HEK293 (cell line): ENCODE measurements at regions not wholly inside any gene's neighbourhood (a gene's known extent, or its start where the extent isn't known, plus 50 kb on each side); places are given as distances from the start of the nearest gene placed in this dataset.

ENCODE experiments used
- KLF1 ChIP-seq: fragments of 450-650 bp; formaldehyde crosslinking; IDR thresholded peaks from 2 replicates; pipeline ENCODE4 v1.5.1; 2016; ENCODE audit warnings: missing biosample characterization, missing genetic modification characterization
- KLF17 ChIP-seq: fragments of 450-650 bp; formaldehyde crosslinking; IDR thresholded peaks from 2 replicates; pipeline ENCODE4 v1.5.1; 2016; ENCODE audit warnings: missing biosample characterization, missing genetic modification characterization
- MYNN ChIP-seq: fragments of 450-650 bp; formaldehyde crosslinking; IDR thresholded peaks from 2 replicates; pipeline ENCODE4 v1.5.1; 2016; ENCODE audit warnings: missing biosample characterization, missing genetic modification characterization, borderline replicate concordance
- PATZ1 ChIP-seq: fragments of 450-650 bp; formaldehyde crosslinking; IDR thresholded peaks from 2 replicates; pipeline ENCODE4 v1.5.1; 2016; ENCODE audit warnings: missing biosample characterization, missing genetic modification characterization
- PRDM10 ChIP-seq: fragments of 450-650 bp; formaldehyde crosslinking; IDR thresholded peaks from 2 replicates; pipeline ENCODE4 v1.5.1; 2016; ENCODE audit warnings: missing biosample characterization, missing genetic modification characterization
- SETDB1 ChIP-seq: IDR thresholded peaks from one replicate; pipeline ENCODE4 v1.6.1; 2017; ENCODE audit warnings: mild to moderate bottlenecking, low read length, moderate library complexity, mixed read lengths; ENCODE audit not compliant: insufficient read length
- TRIM28 ChIP-seq: IDR thresholded peaks from 2 replicates; pipeline ENCODE4 v1.6.1; 2011; ENCODE audit warnings: low read length, control low read depth, borderline replicate concordance
- YY2 ChIP-seq: fragments of 450-650 bp; formaldehyde crosslinking; IDR thresholded peaks from 2 replicates; pipeline ENCODE4 v1.5.1; 2016; ENCODE audit warnings: missing biosample characterization, missing genetic modification characterization
- ZBTB17 ChIP-seq: fragments of 450-650 bp; formaldehyde crosslinking; IDR thresholded peaks from 2 replicates; pipeline ENCODE4 v1.5.1; 2016; ENCODE audit warnings: missing biosample characterization, missing genetic modification characterization
- ZBTB21 ChIP-seq: fragments of 450-650 bp; formaldehyde crosslinking; IDR thresholded peaks from 2 replicates; pipeline ENCODE4 v1.5.1; 2017; ENCODE audit warnings: missing biosample characterization, missing genetic modification characterization
- ZEB2 ChIP-seq: fragments of 450-650 bp; formaldehyde crosslinking; IDR thresholded peaks from 2 replicates; pipeline ENCODE4 v1.5.1; 2016; ENCODE audit warnings: missing biosample characterization, missing genetic modification characterization
- ZFP69B ChIP-seq: fragments of 450-650 bp; formaldehyde crosslinking; IDR thresholded peaks from 2 replicates; pipeline ENCODE4 v1.5.1; 2016; ENCODE audit warnings: missing biosample characterization, missing genetic modification characterization
- ZNF133 ChIP-seq: fragments of 450-650 bp; formaldehyde crosslinking; IDR thresholded peaks from 2 replicates; pipeline ENCODE4 v1.5.1; 2016; ENCODE audit warnings: missing biosample characterization, missing genetic modification characterization
- ZNF146 ChIP-seq: fragments of 450-650 bp; formaldehyde crosslinking; IDR thresholded peaks from 2 replicates; pipeline ENCODE4 v1.5.1; 2016; ENCODE audit warnings: missing biosample characterization, missing genetic modification characterization
- ZNF18 ChIP-seq: fragments of 450-650 bp; formaldehyde crosslinking; IDR thresholded peaks from 2 replicates; pipeline ENCODE4 v1.5.1; 2016; ENCODE audit warnings: missing biosample characterization, missing genetic modification characterization
- ZNF211 ChIP-seq: fragments of 450-650 bp; formaldehyde crosslinking; IDR thresholded peaks from 2 replicates; pipeline ENCODE4 v1.5.1; 2016; ENCODE audit warnings: low read depth, missing biosample characterization, missing genetic modification characterization
- ZNF292 ChIP-seq: fragments of 450-650 bp; formaldehyde crosslinking; IDR thresholded peaks from 2 replicates; pipeline ENCODE4 v1.5.1; 2016; ENCODE audit warnings: low read depth, missing biosample characterization, missing genetic modification characterization, borderline replicate concordance
- ZNF302 ChIP-seq: fragments of 450-650 bp; formaldehyde crosslinking; IDR thresholded peaks from 2 replicates; pipeline ENCODE4 v1.5.1; 2016; ENCODE audit warnings: missing biosample characterization, missing genetic modification characterization, low read depth
- ZNF324 ChIP-seq: fragments of 450-650 bp; formaldehyde crosslinking; IDR thresholded peaks from 2 replicates; pipeline ENCODE4 v1.5.1; 2016; ENCODE audit warnings: missing biosample characterization, missing genetic modification characterization
- ZNF341 ChIP-seq: fragments of 450-650 bp; formaldehyde crosslinking; IDR thresholded peaks from 2 replicates; pipeline ENCODE4; 2016; ENCODE audit warnings: low read depth, missing biosample characterization, missing genetic modification characterization
- ZNF394 ChIP-seq: fragments of 450-650 bp; formaldehyde crosslinking; IDR thresholded peaks from 2 replicates; pipeline ENCODE4 v1.5.1; 2016; ENCODE audit warnings: missing biosample characterization, missing genetic modification characterization, mild to moderate bottlenecking, moderate library complexity, borderline replicate concordance
- ZNF404 ChIP-seq: fragments of 450-650 bp; formaldehyde crosslinking; IDR thresholded peaks from 2 replicates; pipeline ENCODE4 v1.5.1; 2017; ENCODE audit warnings: missing biosample characterization, missing genetic modification characterization
- ZNF48 ChIP-seq: fragments of 450-650 bp; formaldehyde crosslinking; IDR thresholded peaks from 2 replicates; pipeline ENCODE4 v1.5.1; 2016; ENCODE audit warnings: missing biosample characterization, missing genetic modification characterization
- ZNF555 ChIP-seq: fragments of 450-650 bp; formaldehyde crosslinking; conservative IDR thresholded peaks from 2 replicates; pipeline ENCODE4 v1.5.1; 2017; ENCODE audit warnings: missing biosample characterization, mild to moderate bottlenecking, missing genetic modification characterization, inconsistent platforms
- ZNF558 ChIP-seq: fragments of 450-650 bp; formaldehyde crosslinking; IDR thresholded peaks from 2 replicates; pipeline ENCODE4 v1.5.1; 2016; ENCODE audit warnings: missing biosample characterization, missing genetic modification characterization
- ZNF561 ChIP-seq: fragments of 450-650 bp; IDR thresholded peaks from 2 replicates; pipeline ENCODE4 v1.5.1; 2018; ENCODE audit warnings: missing biosample characterization, missing genetic modification characterization, borderline replicate concordance
- ZNF571 ChIP-seq: fragments of 450-650 bp; formaldehyde crosslinking; IDR thresholded peaks from 2 replicates; pipeline ENCODE4 v1.5.0; 2017; ENCODE audit warnings: missing biosample characterization, missing genetic modification characterization
- ZNF585B ChIP-seq: fragments of 450-650 bp; formaldehyde crosslinking; IDR thresholded peaks from 2 replicates; pipeline ENCODE4 v1.5.1; 2016; ENCODE audit warnings: missing biosample characterization, missing genetic modification characterization
- ZNF670 ChIP-seq: fragments of 450-650 bp; formaldehyde crosslinking; IDR thresholded peaks from 2 replicates; pipeline ENCODE4 v1.5.1; 2016; ENCODE audit warnings: missing biosample characterization, missing genetic modification characterization, low read depth
- ZNF76 ChIP-seq: fragments of 450-650 bp; formaldehyde crosslinking; IDR thresholded peaks from 2 replicates; pipeline ENCODE4; 2016; ENCODE audit warnings: low read depth, missing biosample characterization, missing genetic modification characterization, borderline replicate concordance
- TF ChIP-seq, protein P1 (sequence below): fragments of 450-650 bp; formaldehyde crosslinking; IDR thresholded peaks from 2 replicates; pipeline ENCODE4 v1.5.1; 2016; ENCODE audit warnings: missing biosample characterization, missing genetic modification characterization

DNA sequence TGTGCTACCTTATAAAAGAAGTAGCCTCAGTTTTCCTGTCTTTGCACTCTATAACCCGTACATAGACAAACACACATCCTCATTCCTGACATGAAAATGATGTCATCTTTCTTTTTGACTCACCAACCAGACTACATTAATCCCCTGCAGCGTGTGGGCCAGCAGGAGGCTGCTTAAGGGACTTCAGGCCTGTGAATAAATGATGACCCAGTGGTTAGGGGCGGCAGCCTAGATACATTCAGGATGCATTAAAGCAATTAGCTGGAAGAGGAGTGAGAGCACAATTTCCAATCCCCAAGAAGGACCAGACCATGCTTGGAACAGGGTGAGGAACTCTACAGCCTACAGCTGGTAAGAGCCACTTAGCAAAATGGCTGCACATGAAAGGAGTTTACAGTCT, 57.3 kb upstream of the KLF7 start (continued):
- peak; percentile 64; the same call in 1 of the 2 replicates for TF ChIP-seq ZNF558
- TF ChIP-seq, protein P1, sequence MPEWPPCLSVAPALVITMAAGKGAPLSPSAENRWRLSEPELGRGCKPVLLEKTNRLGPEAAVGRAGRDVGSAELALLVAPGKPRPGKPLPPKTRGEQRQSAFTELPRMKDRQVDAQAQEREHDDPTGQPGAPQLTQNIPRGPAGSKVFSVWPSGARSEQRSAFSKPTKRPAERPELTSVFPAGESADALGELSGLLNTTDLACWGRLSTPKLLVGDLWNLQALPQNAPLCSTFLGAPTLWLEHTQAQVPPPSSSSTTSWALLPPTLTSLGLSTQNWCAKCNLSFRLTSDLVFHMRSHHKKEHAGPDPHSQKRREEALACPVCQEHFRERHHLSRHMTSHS (tag by site-specific recombination) = no peak
- TF ChIP-seq ZBTB21 (tag by site-specific recombination) = peak; percentile 73
- no peak for TF ChIP-seq ZNF571
- TF ChIP-seq ZNF341 (tag by site-specific recombination) = no peak
- TF ChIP-seq KLF17 = no peak
- no peak for TF ChIP-seq ZNF670 (tag by site-specific recombination)
- no peak for TF ChIP-seq YY2
- 0 out of 2 replicates have a peak, but pooled peaks have one; percentile 32 for TF ChIP-seq ZEB2
- TF ChIP-seq ZNF324 (tag by site-specific recombination) = no peak
- no peak for TF ChIP-seq ZNF555 (tag by site-specific recombination)
- no peak for TF ChIP-seq ZNF76
- TF ChIP-seq SETDB1 = no peak
- TF ChIP-seq PATZ1 (tag by site-specific recombination) = peak; percentile 36; the same call in 1 of the 2 replicates
- TF ChIP-seq ZNF211 = no peak
- no peak for TF ChIP-seq ZNF48 (tag by site-specific recombination)
- no peak for TF ChIP-seq MYNN
- TF ChIP-seq ZBTB17 = no peak
- TF ChIP-seq ZNF302 (tag by site-specific recombination) = no peak
- TF ChIP-seq ZNF133 (tag by site-specific recombination) = no peak
- no peak for TF ChIP-seq KLF1 (tag by site-specific recombination)
- no peak for TF ChIP-seq ZNF585B (tag by site-specific recombination)
- no peak for TF ChIP-seq ZFP69B
- TF ChIP-seq ZNF561 = no peak
- no peak for TF ChIP-seq ZNF404 (tag by site-specific recombination)
- TF ChIP-seq ZNF146 (tag by site-specific recombination) = no peak
- no peak for TF ChIP-seq ZNF18 (tag by site-specific recombination)
- TF ChIP-seq PRDM10 = peak; percentile 22; the same call in 1 of the 2 replicates
- no peak for TF ChIP-seq TRIM28
- peak; percentile 41; the same call in 1 of the 2 replicates for TF ChIP-seq ZNF394 (tag by site-specific recombination)
- no peak for TF ChIP-seq ZNF292
